Right hindlimb (tissue), 1 donor: ENCODE measurements at regions not wholly inside any gene's neighbourhood (a gene's known extent, or its start where the extent isn't known, plus 50 kb on each side); places are given as distances from the start of the nearest gene placed in this dataset.
"Not testable (repeated sequence)": the region's sequence is repeated elsewhere in the genome, so short reads cannot be mapped to it uniquely, and the experiment has no call there.

Experiments used
- DNase-seq: peaks from one replicate; pipeline ENCODE4 v3.0.0-alpha.2; 2018

DNA sequence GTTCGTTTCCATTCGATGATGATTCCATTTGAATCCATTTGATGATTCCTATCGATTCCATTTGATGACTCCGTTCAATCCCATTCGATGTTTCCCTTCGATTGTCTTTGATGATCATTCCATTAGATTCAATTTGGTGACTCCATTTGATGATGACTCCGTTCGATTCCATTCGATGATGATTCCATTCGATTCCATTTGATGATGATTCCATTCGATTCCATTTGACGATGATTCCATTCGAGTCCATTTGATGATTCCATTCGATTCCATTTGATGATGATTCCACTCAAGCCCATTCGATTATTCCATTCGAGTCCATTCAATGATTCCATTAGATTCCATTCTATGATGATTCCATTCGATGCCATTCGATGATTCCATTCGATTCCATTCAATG, 2730.6 kb downstream of the RPIA start:
- not testable (repeated sequence) for DNase-seq

DNA sequence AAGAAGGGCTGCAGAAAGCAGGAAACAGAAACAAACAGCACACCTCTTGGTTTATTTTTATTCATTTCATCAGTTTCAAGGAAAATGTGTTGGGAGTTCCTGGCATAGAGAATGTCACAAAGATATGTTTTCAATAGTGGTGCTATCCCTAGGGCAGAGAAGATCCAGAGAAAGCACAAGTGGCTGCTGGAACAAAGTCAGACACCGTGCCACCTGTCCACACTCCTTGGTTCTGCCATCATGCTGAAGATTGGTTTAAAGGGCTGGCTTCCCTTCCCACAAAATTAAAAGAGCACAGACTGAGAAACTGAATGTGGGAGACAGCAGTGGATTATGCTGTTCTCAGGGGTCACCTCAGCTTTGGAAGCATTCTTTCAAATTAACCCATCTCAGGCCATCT, 2735.7 kb downstream of the RPIA start:
- not testable (repeated sequence) for DNase-seq

- not testable (repeated sequence) for DNase-seq
Measured at GRCh38 chr2:91441932-91442245, 2750.4 kb downstream of the RPIA start.

DNA sequence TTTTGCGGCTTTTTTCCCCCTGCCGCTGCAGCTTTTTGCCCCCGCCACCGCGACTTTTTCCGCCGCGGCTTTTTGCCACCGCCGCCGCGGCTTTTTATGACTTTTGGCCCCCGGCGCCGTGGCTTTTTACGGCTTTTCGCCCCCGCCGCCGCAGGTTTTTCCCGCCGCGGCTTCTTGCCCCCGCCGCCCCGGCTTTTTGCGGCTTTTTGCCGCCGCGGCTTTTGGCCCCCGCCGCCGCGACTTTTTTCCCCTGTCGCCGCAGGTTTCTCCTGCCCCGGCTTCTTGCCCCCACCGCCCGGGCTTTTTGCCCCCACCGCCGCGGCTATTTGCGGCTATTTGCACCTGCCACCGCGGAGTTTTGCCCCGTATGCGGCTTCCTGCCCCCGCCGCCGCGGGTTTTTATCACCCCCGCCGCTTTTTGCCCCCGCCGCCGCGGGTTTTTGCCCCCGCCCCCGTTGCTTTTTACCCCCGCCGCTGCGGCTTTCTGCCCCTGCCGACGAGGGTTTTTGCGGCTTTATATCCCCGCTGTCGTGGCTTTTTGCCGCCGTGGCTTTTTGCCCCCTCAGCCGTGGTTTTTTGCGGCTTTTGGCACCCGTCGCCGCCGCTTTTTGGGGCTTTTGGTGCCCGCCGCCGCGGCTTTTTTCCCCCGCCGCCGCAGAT, 2750.9 kb downstream of the RPIA start:
- DNase-seq: peak; percentile 20

DNA sequence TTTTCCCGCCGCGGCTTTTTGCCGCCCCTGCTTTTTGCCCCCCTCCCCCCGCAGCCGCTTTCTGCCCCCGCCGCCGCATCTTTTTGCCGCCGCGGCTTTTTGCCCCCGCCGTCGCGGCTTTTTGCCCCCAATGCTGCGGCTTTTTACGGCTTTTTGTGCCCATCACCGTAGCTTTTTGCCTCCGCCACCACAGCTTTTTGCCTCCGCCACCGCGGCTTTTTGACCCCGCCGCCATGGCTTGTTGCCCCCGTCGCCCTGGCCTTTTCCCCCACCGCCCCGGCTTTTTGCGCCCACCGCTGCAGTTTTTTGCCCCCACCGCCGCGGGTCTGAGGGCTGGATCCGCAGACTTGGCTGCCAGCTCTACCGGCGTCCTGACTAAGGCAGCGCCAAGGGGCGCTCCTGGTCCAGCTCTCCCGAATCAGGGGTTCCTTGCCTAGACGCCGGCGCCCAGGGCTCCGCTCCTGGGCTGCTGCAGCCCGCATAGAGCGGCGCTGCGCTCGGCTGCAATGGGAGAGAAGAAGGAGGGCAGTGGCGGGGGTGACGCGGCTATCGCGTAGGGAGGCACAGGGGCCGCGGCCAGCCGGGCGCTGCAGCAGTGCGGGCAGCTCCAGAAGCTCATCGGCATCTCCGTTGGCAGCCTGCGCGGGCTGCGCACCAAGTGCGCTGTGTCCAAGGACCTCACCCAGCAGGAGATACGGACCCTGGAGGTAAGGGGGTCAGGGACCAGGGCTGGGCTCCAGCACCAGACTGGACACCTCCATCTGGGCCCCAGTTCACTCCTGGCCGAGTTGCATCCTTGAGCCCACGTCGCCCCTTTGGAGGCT, 2751.6 kb downstream of the RPIA start:
- DNase-seq: peak; percentile 19

- DNase-seq: peak; percentile 12
Measured at GRCh38 chr2:91443730-91444115, 2752.2 kb downstream of the RPIA start.

DNA sequence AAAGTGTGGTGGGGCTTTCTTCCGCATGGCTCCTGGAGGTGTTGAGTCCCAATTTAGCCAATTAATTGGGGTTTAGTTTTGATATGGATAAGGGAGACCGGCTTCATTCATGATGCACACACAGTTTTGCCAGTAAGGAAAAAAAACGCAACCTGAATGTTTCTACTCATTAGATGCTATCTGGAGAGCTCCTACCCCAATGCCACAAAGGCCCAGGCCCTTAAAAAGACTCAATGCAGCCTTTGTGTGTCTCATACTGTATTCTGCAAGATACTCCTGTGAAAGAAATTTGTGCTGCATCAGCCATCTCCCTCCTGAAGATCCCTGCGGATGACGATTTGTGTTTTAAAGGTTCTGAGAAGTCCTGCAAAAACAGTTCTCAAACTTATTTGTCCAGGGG, 2754.2 kb downstream of the RPIA start:
- not testable (repeated sequence) for DNase-seq

- DNase-seq: not testable (repeated sequence)
Measured at GRCh38 chr2:91446489-91446888, 2755.0 kb downstream of the RPIA start.

GRCh38 chr2:91446915-91447314, 2755.4 kb downstream of the RPIA start:
- DNase-seq: not testable (repeated sequence)

GRCh38 chr2:91447508-91447907, 2756.0 kb downstream of the RPIA start:
- DNase-seq: not testable (repeated sequence)

DNA sequence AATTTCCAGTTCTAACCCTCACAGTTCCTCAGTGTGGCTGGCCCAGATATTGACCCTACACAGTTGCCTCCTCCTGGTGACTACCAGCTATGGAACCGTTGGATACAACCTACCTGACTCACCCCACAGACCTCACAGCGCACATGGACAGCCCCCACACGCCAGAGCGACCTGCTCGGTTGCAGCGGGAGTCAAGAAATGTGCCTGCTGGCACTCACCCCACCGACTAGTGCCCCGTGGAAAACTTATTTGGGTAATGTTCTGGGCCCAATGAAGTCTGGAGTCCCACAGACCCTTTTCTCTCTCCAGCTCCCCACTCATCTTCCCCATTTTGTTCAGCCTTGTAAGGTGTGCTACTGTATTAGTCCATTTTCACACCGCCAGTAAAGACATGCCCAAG, 2770.8 kb downstream of the RPIA start:
- not testable (repeated sequence) for DNase-seq

DNA sequence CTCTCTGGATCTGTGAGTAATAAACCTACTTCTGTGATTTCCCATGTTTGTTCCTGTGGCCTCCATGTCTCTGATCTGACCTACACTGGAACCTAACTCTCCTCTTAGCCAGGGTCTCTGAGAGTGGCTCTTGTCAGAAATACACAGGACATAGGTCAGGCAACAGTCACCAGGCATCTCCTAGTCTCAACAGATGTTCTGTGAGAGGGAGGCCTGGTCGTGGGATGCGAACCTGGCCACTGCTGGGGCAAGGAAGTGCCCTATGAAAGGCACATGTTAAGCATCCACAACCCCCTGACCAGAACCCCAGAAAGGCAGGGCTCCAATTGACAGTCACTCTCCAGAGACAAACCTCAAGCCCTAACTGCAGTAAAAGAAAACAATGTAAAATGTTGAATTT, 2771.5 kb downstream of the RPIA start:
- not testable (repeated sequence) for DNase-seq

GRCh38 chr2:91466780-91467363, 2775.4 kb downstream of the RPIA start:
- DNase-seq: not testable (repeated sequence)

DNA sequence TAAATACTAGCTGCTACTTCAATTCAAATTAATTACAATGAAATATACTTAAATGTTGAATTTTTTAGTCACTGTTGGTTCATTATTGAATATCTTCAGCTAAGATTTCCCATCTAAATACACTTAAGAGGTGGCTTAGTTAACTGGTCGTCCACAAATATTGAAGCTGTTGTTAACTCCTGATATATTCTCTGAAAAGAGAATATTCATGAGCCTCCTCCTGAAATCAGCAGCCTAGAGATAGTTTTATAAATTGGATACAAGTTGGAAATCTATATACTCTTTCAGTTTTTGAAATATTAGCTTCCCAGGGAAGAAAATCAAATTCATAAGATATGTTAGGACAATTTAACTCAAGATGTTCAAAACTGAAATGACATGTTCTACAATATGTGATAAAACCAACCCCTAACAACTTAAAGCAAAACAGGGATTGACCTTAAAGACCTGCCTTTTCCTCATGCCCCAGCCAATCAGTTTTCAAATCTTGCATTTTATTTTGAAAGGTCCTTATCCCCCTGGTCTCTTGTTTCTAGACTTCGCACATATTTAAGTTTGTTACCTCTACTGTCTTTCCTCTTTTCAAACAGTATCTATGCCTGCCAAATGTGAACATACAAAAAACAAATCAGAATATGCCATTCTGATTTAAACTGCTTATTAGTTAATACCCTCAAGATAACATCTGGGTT, 2784.9 kb downstream of the RPIA start:
- not testable (repeated sequence) for DNase-seq

DNA sequence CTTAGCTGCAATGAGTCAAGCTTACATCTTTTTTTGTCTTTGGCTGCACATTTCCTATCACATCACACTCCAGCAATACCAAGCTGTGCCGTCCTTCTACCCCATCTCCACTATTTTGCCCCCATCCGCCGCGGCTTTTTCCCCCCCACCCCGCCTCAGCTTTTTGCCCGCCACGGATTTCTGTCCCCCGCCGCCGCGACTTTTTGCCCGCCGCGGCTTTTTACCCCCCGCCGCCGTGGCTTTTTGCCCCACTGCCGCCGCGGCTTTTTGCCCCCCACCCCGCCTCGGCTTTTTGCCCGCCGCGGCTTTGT, 2785.4 kb downstream of the RPIA start:
- peak; percentile 17 for DNase-seq

DNA sequence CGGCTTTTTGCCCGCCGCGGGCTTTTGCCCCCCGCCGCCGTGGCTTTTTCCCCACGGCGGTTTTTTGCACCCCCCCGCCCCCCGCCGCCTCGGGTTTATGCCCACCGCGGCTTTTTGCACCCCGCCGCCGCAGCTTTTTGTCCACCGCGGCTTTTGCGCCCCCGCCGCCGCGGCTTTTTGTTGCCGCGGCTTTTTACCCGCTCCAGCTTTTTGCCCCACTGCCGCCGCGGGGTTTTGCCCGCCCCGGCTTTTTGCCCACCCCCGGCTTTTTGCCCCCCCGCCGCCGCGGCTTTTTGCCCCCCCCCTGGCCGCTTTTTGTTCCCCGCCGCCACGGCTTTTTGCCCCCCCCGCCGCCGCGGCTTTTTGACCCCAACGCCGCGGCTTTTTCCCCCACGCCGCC, 2785.8 kb downstream of the RPIA start:
- DNase-seq: not testable (repeated sequence)

DNA sequence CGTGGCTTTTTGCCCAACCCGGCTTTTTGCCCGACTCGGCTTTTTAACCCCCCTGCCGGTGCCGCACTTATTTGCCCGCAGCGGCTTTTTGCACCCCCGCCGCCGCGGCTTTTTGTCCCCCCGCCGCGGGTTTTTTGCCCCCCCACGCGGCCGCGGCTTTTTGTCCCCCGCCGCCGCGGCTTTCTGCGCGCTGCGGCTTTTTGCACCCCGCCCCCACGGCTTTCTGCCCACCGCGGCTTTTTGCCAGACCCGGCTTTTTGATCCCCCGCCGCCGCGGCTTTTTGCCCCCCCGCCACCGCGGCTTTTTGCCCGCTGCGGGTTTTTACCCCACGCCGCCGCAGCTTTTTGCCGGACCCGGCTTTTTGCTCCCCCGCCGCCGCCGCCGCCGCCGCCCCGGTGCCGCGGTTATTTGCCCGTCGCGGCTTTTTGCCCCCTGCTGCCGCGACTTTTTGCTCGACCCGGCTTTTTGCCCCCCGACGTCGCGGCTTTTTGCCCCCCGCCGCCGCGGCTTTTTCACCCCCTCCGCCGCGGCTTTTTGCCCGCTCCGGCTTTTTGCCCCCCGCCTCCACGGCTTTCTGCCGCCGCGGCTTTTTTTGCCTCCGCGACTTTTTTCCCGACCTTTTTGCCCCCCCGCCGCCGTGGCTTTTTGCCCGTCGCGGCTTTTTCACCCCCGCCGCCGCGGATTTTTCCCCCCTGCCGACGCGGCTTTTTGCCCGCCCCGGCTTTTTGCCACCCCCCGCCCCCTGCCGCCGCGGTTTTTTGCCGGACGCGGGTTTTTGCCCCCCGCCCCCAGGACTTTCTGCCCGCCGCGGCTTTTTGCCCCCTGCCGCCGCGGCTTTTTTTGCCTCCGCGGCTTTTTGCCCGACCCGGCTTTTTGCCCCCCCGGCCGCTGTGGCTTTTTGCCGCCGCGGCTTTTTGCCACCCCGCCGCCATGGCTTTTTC, 2786.5 kb downstream of the RPIA start:
- peak; percentile 64 for DNase-seq

DNA sequence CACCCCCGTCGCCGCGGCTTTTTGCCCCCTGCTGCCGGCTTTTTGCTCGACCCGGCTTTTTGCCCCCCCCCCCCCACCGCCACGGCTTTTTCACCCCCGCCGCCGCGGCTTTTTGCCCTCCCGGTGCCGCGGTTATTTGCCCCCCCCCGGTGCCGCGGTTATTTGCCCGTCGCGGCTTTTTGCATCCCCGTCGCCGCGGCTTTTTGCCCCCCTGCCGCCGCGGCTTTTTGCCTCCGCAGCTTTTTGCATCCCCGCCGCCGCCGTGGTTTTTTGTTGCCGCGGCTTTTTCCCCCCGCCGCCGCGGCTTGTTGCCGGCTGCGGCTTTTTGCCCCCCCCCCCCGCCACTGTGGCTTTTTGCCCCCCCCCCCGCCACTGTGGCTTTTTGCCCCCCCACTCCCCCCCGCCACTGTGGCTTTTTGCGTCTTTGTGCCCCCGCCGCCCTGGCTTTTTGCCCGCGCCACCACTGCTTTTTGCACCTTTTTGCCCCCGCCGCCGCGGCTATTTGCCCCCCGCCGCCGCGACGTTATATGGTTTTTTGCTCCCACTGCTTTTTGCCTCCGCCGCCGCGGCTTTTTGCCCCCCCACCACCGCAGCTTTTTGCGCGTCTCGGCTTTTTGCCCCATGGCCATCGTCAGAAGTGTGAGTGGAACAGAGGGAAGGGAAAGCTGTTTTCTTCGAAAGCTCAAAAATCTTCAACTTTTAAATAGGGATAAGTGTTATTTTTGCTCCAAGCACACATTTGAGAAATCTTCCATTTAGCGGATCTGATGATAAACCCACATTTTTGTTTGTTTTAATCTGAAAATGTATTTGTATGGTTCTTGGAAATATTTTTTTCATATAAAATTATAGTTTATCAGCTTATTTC, 2787.6 kb downstream of the RPIA start:
- DNase-seq: peak; percentile 27

- DNase-seq: not testable (repeated sequence)
Measured at GRCh38 chr2:91485226-91485625, 2793.8 kb downstream of the RPIA start.

- DNase-seq: not testable (repeated sequence)
Measured at GRCh38 chr2:91497129-91498064, 2805.9 kb downstream of the RPIA start.
